ENCODE measurements at regions not wholly inside any gene's neighbourhood (a gene's known extent, or its start where the extent isn't known, plus 50 kb on each side); places are given as distances from the start of the nearest gene placed in this dataset.

- no peak for DNase-seq (ENCODE audit: extremely low spot score)
- POLR2A ChIA-PET: no interaction called here
- CTCF ChIA-PET: no interaction called here
- TF ChIP-seq FOXM1 (IDR thresholded peaks at IDR 0.05; ENCODE audit: borderline replicate concordance) (no peak), ZNF384 (IDR thresholded peaks at IDR 0.05) (no peak), ARNT (IDR thresholded peaks at IDR 0.05) (no peak), CTBP1 (IDR thresholded peaks at IDR 0.05; ENCODE audit: borderline replicate concordance) (no peak), NFRKB (IDR thresholded peaks at IDR 0.05) (no peak), HDGF (IDR thresholded peaks at IDR 0.05; ENCODE audit: borderline replicate concordance) (no peak)
- TF ChIP-seq, protein P1, sequence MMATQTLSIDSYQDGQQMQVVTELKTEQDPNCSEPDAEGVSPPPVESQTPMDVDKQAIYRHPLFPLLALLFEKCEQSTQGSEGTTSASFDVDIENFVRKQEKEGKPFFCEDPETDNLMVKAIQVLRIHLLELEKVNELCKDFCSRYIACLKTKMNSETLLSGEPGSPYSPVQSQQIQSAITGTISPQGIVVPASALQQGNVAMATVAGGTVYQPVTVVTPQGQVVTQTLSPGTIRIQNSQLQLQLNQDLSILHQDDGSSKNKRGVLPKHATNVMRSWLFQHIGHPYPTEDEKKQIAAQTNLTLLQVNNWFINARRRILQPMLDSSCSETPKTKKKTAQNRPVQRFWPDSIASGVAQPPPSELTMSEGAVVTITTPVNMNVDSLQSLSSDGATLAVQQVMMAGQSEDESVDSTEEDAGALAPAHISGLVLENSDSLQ (IDR thresholded peaks at IDR 0.05): no peak
Measured at GRCh38 chr5:176711883-176712282, 64.6 kb downstream of the TSPAN17 start.

DNA sequence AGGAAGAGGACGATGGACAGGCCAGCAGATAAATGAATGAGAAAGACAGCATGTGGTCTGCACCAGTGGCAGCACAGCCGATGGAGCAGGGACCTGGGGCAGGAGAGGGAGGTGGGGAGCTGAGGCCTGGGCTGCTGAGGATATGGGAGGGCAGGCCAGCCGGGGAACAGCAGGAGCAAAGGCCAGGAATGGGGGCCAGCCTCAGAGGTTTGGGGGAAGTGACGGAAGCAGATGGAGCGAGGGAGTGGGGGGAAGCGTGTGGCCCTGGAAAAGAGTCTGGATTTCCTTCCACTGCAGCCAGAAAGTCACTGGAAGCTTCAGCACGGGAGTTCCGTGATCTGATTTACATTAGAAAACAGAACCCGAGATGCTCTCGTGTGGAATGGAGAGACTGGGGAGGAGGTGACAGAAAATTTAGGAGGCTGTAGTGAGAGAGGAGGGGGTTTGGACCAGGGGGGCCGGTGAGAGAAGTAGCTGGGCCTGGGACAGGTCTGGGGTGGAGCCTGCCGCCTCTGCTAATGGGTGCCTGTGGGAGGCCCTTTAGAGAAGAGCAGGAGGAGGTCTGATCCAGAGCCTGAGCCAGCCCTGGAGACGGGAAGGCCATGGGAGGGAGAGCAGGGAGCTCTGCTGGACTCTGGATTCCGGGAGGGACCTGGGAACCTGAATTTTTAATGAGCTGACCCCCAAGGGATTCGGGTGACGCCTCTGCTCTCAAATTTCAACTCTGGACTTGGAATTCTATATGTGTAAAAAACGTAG, 65.4 kb downstream of the TSPAN17 start:
- ChIA-PET CTCF (interaction anchor here (1.3 kb wide), 1 partner anchor 52 kb away, joined by 6 read pairs; no protein-coding TSS in a partner anchor), POLR2A (no interaction called here)
- TF ChIP-seq L3MBTL2 (conservative IDR thresholded peaks at IDR 0.05) (no peak), LEF1 (IDR thresholded peaks at IDR 0.05; ENCODE audit: borderline replicate concordance) (no peak), ARNT (IDR thresholded peaks at IDR 0.05) (no peak), CTBP1 (IDR thresholded peaks at IDR 0.05; ENCODE audit: borderline replicate concordance) (no peak), SUZ12 (IDR thresholded peaks at IDR 0.05) (no peak), SP1 (IDR thresholded peaks at IDR 0.05) (no peak), HDGF (IDR thresholded peaks at IDR 0.05; ENCODE audit: borderline replicate concordance) (no peak), BHLHE40 (IDR thresholded peaks at IDR 0.05; ENCODE audit: borderline replicate concordance) (no peak), FOXK2 (IDR thresholded peaks at IDR 0.05) (no peak), FOXA1 (IDR thresholded peaks at IDR 0.05) (no peak), FOXM1 (IDR thresholded peaks at IDR 0.05; ENCODE audit: borderline replicate concordance) (no peak), ZNF384 (IDR thresholded peaks at IDR 0.05) (no peak), NFRKB (IDR thresholded peaks at IDR 0.05) (no peak), ELF4 (IDR thresholded peaks at IDR 0.05) (no peak), TARDBP (IDR thresholded peaks at IDR 0.05) (no peak)
- TF ChIP-seq, protein P1 (IDR thresholded peaks at IDR 0.05): no peak
- DNase-seq (ENCODE audit: extremely low spot score): no peak

GRCh38 chr5:176713409-176713808, 66.1 kb downstream of the TSPAN17 start:
- ChIA-PET CTCF (interaction anchor here (1.3 kb wide), 1 partner anchor 53 kb away, joined by 6 read pairs; no protein-coding TSS in a partner anchor), POLR2A (no interaction called here)
- TF ChIP-seq NFRKB (IDR thresholded peaks at IDR 0.05): no peak
- TF ChIP-seq FOXM1 (IDR thresholded peaks at IDR 0.05; ENCODE audit: borderline replicate concordance): no peak
- no peak for TF ChIP-seq L3MBTL2 (conservative IDR thresholded peaks at IDR 0.05)
- TF ChIP-seq BHLHE40 (IDR thresholded peaks at IDR 0.05; ENCODE audit: borderline replicate concordance): no peak
- TF ChIP-seq SUZ12 (IDR thresholded peaks at IDR 0.05): no peak
- TF ChIP-seq HDGF (IDR thresholded peaks at IDR 0.05; ENCODE audit: borderline replicate concordance): no peak
- DNase-seq (ENCODE audit: extremely low spot score): no peak

DNA sequence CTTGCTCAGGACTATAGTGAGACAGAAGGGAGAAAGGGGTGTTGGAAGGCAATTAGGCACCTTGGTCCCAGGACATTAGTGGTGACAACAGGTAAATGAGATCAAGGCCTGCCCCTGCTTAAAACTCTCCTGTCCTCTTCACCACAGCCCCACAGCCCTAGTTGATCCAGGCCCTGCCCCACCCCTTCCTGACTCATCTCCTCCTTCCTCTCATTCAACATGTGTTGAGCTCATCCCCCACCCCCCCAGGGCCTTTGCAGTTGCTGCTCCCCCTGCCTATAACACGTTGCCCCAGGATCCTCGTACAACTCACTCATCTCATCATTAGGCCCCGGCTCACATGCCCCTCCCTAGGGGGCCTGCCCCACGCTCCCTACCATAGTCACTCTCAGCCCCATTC, 66.8 kb downstream of the TSPAN17 start:
- CTCF ChIA-PET: interaction anchor here (1.3 kb wide), 1 partner anchor 54 kb away, joined by 6 read pairs; no protein-coding TSS in a partner anchor
- POLR2A ChIA-PET: no interaction called here
- TF ChIP-seq L3MBTL2 (conservative IDR thresholded peaks at IDR 0.05): no peak
- TF ChIP-seq HDGF (IDR thresholded peaks at IDR 0.05; ENCODE audit: borderline replicate concordance): no peak
- TF ChIP-seq FOXA1 (IDR thresholded peaks at IDR 0.05): no peak
- TF ChIP-seq CTBP1 (IDR thresholded peaks at IDR 0.05; ENCODE audit: borderline replicate concordance): no peak
- no peak for DNase-seq (ENCODE audit: extremely low spot score)

DNA sequence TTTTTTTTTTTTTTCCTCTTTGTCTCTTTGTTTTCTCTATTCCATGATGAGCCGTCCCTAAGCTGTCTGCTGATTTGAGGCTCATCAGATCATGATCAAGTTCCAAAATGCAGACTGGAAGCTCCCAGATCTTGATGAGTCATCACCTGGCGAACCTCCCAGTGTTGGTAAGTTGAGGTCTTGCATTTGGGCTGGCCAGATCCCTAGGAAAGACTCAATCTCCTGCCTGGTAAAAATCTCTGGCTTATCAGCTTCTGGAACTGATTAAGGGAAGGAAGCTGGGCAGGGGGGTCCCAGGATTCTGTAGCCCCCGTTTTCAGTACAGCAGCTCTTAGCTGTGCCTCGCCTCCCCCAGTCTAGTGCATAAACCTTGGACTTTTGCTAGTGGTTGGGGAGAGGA, 69.0 kb downstream of the TSPAN17 start:
- POLR2A ChIA-PET: interaction anchor here (0.6 kb wide), 1 partner anchor 27 kb away, joined by 3 read pairs; no protein-coding TSS in a partner anchor
- no peak for TF ChIP-seq LEF1 (IDR thresholded peaks at IDR 0.05; ENCODE audit: borderline replicate concordance)
- TF ChIP-seq FOXA1 (IDR thresholded peaks at IDR 0.05): no peak
- no peak for TF ChIP-seq ZNF384 (IDR thresholded peaks at IDR 0.05)
- TF ChIP-seq NFRKB (IDR thresholded peaks at IDR 0.05): no peak
- no peak for TF ChIP-seq BHLHE40 (IDR thresholded peaks at IDR 0.05; ENCODE audit: borderline replicate concordance)
- TF ChIP-seq FOXM1 (IDR thresholded peaks at IDR 0.05; ENCODE audit: borderline replicate concordance): no peak
- CTCF ChIA-PET: no interaction called here
- DNase-seq (ENCODE audit: extremely low spot score): no peak

GRCh38 chr5:176719113-176719739, 71.9 kb downstream of the TSPAN17 start:
- no peak for TF ChIP-seq SUZ12 (IDR thresholded peaks at IDR 0.05)
- TF ChIP-seq, protein P1 (IDR thresholded peaks at IDR 0.05): no peak
- TF ChIP-seq L3MBTL2 (conservative IDR thresholded peaks at IDR 0.05): no peak
- no peak for TF ChIP-seq HDGF (IDR thresholded peaks at IDR 0.05; ENCODE audit: borderline replicate concordance)
- TF ChIP-seq FOXA1 (IDR thresholded peaks at IDR 0.05): no peak
- no peak for TF ChIP-seq LEF1 (IDR thresholded peaks at IDR 0.05; ENCODE audit: borderline replicate concordance)
- no peak for TF ChIP-seq NFRKB (IDR thresholded peaks at IDR 0.05)
- no peak for TF ChIP-seq BHLHE40 (IDR thresholded peaks at IDR 0.05; ENCODE audit: borderline replicate concordance)
- TF ChIP-seq ZNF384 (IDR thresholded peaks at IDR 0.05): no peak
- TF ChIP-seq ELF4 (IDR thresholded peaks at IDR 0.05): no peak
- TF ChIP-seq FOXM1 (IDR thresholded peaks at IDR 0.05; ENCODE audit: borderline replicate concordance): no peak
- no peak for TF ChIP-seq FOXK2 (IDR thresholded peaks at IDR 0.05)
- no peak for TF ChIP-seq TARDBP (IDR thresholded peaks at IDR 0.05)
- TF ChIP-seq SP1 (IDR thresholded peaks at IDR 0.05): no peak
- no peak for TF ChIP-seq ARNT (IDR thresholded peaks at IDR 0.05)
- TF ChIP-seq CTBP1 (IDR thresholded peaks at IDR 0.05; ENCODE audit: borderline replicate concordance): no peak
- DNase-seq (ENCODE audit: extremely low spot score): no peak
- ChIA-PET CTCF (no interaction called here), POLR2A (no interaction called here)

All from HEK293T (cell line).